IMR-90 (cell line): ENCODE measurements at regions not wholly inside any gene's neighbourhood (a gene's known extent, or its start where the extent isn't known, plus 50 kb on each side); places are given as distances from the start of the nearest gene placed in this dataset.

ENCODE experiments used
- ATAC-seq: fragments of 200-7000 bp; cut with Tn5 transposase; 2 replicates; pipeline ENCODE4 v1.9.1; 2020; ENCODE audit warnings: low read depth, mild to moderate bottlenecking, moderate library complexity
- BruUV-seq: library from RNA; stranded (reverse); fragments of 400-500 nt; replicated peaks from 2 replicates; lab custom pipeline; 2021; lab: Mats Ljungman, UMichigan
- CTCF ChIA-PET: fragments of 300-600 bp; formaldehyde crosslinking; extraction: SDS; loops from one replicate; lab custom pipeline; 2021; ENCODE audit warnings: antibody characterized with exemption; lab: Yijun Ruan, JAX
- POLR2A ChIA-PET: fragments of 300-600 bp; sonication (Branson Sonifier 250); formaldehyde crosslinking; loops from one replicate; lab custom pipeline; 2022; ENCODE audit warnings: antibody characterized with exemption; ENCODE audit not compliant: unreplicated experiment; lab: Charles Lee
- DNase-seq: peaks from one replicate; pipeline ENCODE4 v3.0.0; 2013
- H2AFZ ChIP-seq: replicated peaks from 2 replicates; pipeline ENCODE3; 2013; ENCODE audit warnings: low read length, mild to moderate bottlenecking; ENCODE audit not compliant: poor library complexity
- H2AK5ac ChIP-seq: 2 replicates; pipeline ENCODE4 v1.6.1; 2013; ENCODE audit warnings: low read depth, low read length, inconsistent platforms
- H2AK9ac ChIP-seq: replicated peaks from 2 replicates; pipeline ENCODE3; 2013; ENCODE audit warnings: mild to moderate bottlenecking, low read depth, low read length, moderate library complexity; ENCODE audit not compliant: poor library complexity
- H2BK120ac ChIP-seq: 2 replicates; pipeline ENCODE4 v1.6.1; 2013; ENCODE audit warnings: low read depth, low read length, inconsistent platforms
- H2BK15ac ChIP-seq: 3 replicates; pipeline ENCODE4 v1.6.1; 2013; ENCODE audit warnings: low read depth, low read length, inconsistent platforms
- H2BK20ac ChIP-seq: 2 replicates; pipeline ENCODE4 v1.6.1; 2013; ENCODE audit warnings: low read depth, mild to moderate bottlenecking, inconsistent platforms, low read length, moderate library complexity
- H2BK5ac ChIP-seq: 2 replicates; pipeline ENCODE4 v1.6.1; 2013; ENCODE audit warnings: mild to moderate bottlenecking, low read depth, low read length, inconsistent platforms; ENCODE audit not compliant: poor library complexity, severe bottlenecking
- H3K14ac ChIP-seq: replicated peaks from 2 replicates; pipeline ENCODE4 v1.6.1; 2013; ENCODE audit warnings: low read depth, low read length, inconsistent platforms
- H3K18ac ChIP-seq: 2 replicates; pipeline ENCODE4 v1.6.1; 2013; ENCODE audit warnings: low read depth, low read length, control low read depth
- H3K23ac ChIP-seq: 2 replicates; pipeline ENCODE4 v1.6.1; 2013; ENCODE audit warnings: low read depth, low read length, inconsistent platforms
- H3K27ac ChIP-seq: 2 replicates; pipeline ENCODE4 v1.5.1; 2013; ENCODE audit warnings: mild to moderate bottlenecking, control low read depth, low read length; ENCODE audit not compliant: insufficient read depth
- H3K27me3 ChIP-seq: 2 replicates; pipeline ENCODE4 v1.6.1; 2013; ENCODE audit warnings: low read length; ENCODE audit not compliant: control insufficient read depth, insufficient read depth
- H3K36me3 ChIP-seq: 2 replicates; pipeline ENCODE4 v1.6.1; 2013; ENCODE audit warnings: low read length, mixed read lengths; ENCODE audit not compliant: control insufficient read depth, insufficient read depth
- H3K4ac ChIP-seq: 2 replicates; pipeline ENCODE4 v1.6.1; 2013; ENCODE audit warnings: low read depth, low read length, inconsistent platforms
- H3K4me1 ChIP-seq: 2 replicates; pipeline ENCODE4 v1.6.1; 2013; ENCODE audit warnings: low read length, mixed read lengths; ENCODE audit not compliant: control insufficient read depth, insufficient read depth
- H3K4me2 ChIP-seq: 2 replicates; pipeline ENCODE4 v1.6.1; 2013; ENCODE audit warnings: low read depth, mild to moderate bottlenecking, control low read depth, low read length, moderate library complexity
- H3K4me3 ChIP-seq: 2 replicates; pipeline ENCODE4 v1.5.1; 2013; ENCODE audit warnings: low read depth, mild to moderate bottlenecking, control low read depth, low read length, moderate library complexity; ENCODE audit not compliant: insufficient read depth
- H3K56ac ChIP-seq: 2 replicates; pipeline ENCODE4 v1.6.1; 2013; ENCODE audit warnings: low read length, inconsistent platforms; ENCODE audit not compliant: insufficient read depth; ENCODE audit errors: extremely low read depth
- H3K79me1 ChIP-seq, 2 experiments: 2 replicates each; pipeline ENCODE4 v1.6.1; 2013; ENCODE audit warnings: low read length in 2 of 2, inconsistent platforms in 1 of 2, low read depth in 1 of 2
- H3K9ac ChIP-seq: 2 replicates; pipeline ENCODE4 v1.6.1; 2013; ENCODE audit warnings: low read depth, low read length, control low read depth
- H3K9me1 ChIP-seq: 2 replicates; pipeline ENCODE4 v1.6.1; 2013; ENCODE audit warnings: low read length, inconsistent platforms; ENCODE audit not compliant: insufficient read depth
- H3K9me3 ChIP-seq: 2 replicates; pipeline ENCODE4 v1.6.1; 2013; ENCODE audit warnings: low read length; ENCODE audit not compliant: control insufficient read depth, insufficient read depth
- H4K20me1 ChIP-seq: 2 replicates; pipeline ENCODE4 v1.6.1; 2013; ENCODE audit warnings: low read length, inconsistent platforms; ENCODE audit not compliant: insufficient read depth
- H4K5ac ChIP-seq: 2 replicates; pipeline ENCODE4 v1.6.1; 2013; ENCODE audit warnings: mild to moderate bottlenecking, low read depth, low read length, control low read depth
- H4K8ac ChIP-seq, 2 experiments: 2 replicates each; pipeline ENCODE4 v1.6.1; 2013; ENCODE audit warnings: low read depth in 2 of 2, low read length in 2 of 2, control low read depth in 1 of 2, inconsistent platforms in 1 of 2
- H4K91ac ChIP-seq: 2 replicates; pipeline ENCODE4 v1.6.1; 2013; ENCODE audit warnings: low read depth, low read length, inconsistent platforms; ENCODE audit not compliant: insufficient read depth
- BHLHE40 ChIP-seq: fragments of 150-350 bp; IDR thresholded peaks from 2 replicates; pipeline ENCODE4 v1.6.1; 2016; ENCODE audit warnings: mild to moderate bottlenecking, low read depth, low read length
- MAFK ChIP-seq: IDR thresholded peaks from 2 replicates; pipeline ENCODE4 v1.6.1; 2012; ENCODE audit warnings: low read depth, low read length, improper control_type of control experiment
- MXI1 ChIP-seq: IDR thresholded peaks from 2 replicates; pipeline ENCODE4 v1.6.1; 2012; ENCODE audit warnings: low read depth, mild to moderate bottlenecking, low read length, moderate library complexity, borderline replicate concordance
- POLR2A ChIP-seq: IDR thresholded peaks from 2 replicates; pipeline ENCODE4 v1.6.1; 2012; ENCODE audit warnings: mild to moderate bottlenecking, low read depth, low read length
- WGBS, 2 experiments: methylation state at CpG; one replicate each; pipeline versions ENCODE4 v1.1.5 to v1.1.7; 2013; ENCODE audit warnings: missing lambda C conversion rate in 2 of 2; ENCODE audit not compliant: insufficient read length in 1 of 2; ENCODE audit errors: extremely low coverage in 2 of 2; 5-methylcytosine and 5-hydroxymethylcytosine counted together
- dilution Hi-C: fragments of 300-500 bp; cut with HindIII; formaldehyde crosslinking; loops from one replicate; pipeline ENCODE4 v1.14.3; 2018; ENCODE audit warnings: low sequenced_read_pairs; ENCODE audit not compliant: unreplicated experiment
- in situ Hi-C: fragments of 300-500 bp; cut with MboI; formaldehyde crosslinking; loops from 3 replicates; pipeline ENCODE4 v1.14.3; 2019; ENCODE audit warnings: low sequenced_read_pairs, inconsistent platforms, mixed read lengths
- intact Hi-C: fragments of 100-400 bp; cut with micrococcal nuclease; formaldehyde crosslinking; loops from 2 replicates; pipeline ENCODE4 v1.10.0; 2022
- TF ChIP-seq, protein P1 (sequence below): fragments of 150-350 bp; IDR thresholded peaks from 2 replicates; pipeline ENCODE4 v1.6.1; 2017; ENCODE audit warnings: mild to moderate bottlenecking, antibody characterized with exemption, low read length, low read depth

DNA sequence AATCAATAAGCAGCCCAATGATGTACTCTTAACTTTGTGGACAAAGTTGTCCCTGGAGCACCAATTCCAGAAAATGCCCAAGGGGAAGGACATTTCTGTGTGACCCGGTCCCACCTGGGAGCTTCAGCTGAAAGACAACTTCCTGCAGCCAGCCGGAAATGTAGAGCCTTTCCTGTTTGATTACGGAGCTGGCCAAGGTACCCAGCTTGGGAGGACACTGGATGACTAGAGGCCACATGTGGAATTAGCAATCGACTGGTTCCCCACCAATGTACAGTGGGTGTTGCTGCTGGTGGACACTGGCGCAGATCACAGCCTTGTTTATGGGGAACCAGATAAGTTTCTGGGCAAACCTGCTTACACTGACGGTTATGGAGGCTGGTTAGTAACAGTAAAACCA, 53.0 kb upstream of the ZC3H15 start:
- Histone ChIP-seq H2BK15ac (no peak overlapping the region), H2AFZ (no peak overlapping the region), H3K56ac (no peak overlapping the region), H4K8ac (no peak overlapping the region), H3K79me1 (no peaks in the 10 kb centered on the region), H2BK20ac (no peak overlapping the region), H3K14ac (no peak overlapping the region), H4K20me1 (no peaks in the 10 kb centered on the region), H3K27ac (no peak overlapping the region), H4K5ac (no peak overlapping the region), H2AK9ac (no peak overlapping the region), H3K9ac (no peak overlapping the region), H3K4me3 (no peak overlapping the region), H3K4ac (no peak overlapping the region), H3K9me3 (no peaks in the 10 kb centered on the region), H3K4me2 (no peak overlapping the region), H2BK5ac (no peak overlapping the region), H3K23ac (no peak overlapping the region), H3K36me3 (no peaks in the 10 kb centered on the region), H3K9me1 (0 out of 2 replicates have a peak, but pooled peaks cover 6% of the 10 kb centered on the region), H4K91ac (no peak overlapping the region), H2AK5ac (no peak overlapping the region), H3K18ac (no peak overlapping the region), H2BK120ac (no peak overlapping the region), H3K4me1 (no peaks in the 10 kb centered on the region), H3K27me3 (no peaks in the 10 kb centered on the region)
- no peak for ATAC-seq
- CTCF ChIA-PET = no interaction called here
- WGBS, 2 experiments = 100% methylated on average over 2 of the region's 6 CpGs; no CpG with 5 or more reads in 1 of the 2 experiments
- POLR2A ChIA-PET = no interaction called here
- no peak for DNase-seq
- in situ Hi-C loops = no loop called here
- intact Hi-C loops = no loop called here
- dilution Hi-C loops = no loop called here
- no TSS peak for BruUV-seq
- no peak for TF ChIP-seq MAFK
- TF ChIP-seq BHLHE40 = no peak
- TF ChIP-seq, protein P1, sequence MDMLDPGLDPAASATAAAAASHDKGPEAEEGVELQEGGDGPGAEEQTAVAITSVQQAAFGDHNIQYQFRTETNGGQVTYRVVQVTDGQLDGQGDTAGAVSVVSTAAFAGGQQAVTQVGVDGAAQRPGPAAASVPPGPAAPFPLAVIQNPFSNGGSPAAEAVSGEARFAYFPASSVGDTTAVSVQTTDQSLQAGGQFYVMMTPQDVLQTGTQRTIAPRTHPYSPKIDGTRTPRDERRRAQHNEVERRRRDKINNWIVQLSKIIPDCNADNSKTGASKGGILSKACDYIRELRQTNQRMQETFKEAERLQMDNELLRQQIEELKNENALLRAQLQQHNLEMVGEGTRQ = no peak
- TF ChIP-seq POLR2A = no peak
- TF ChIP-seq MXI1 = no peak
